ENCODE measurements at regions not wholly inside any gene's neighbourhood (a gene's known extent, or its start where the extent isn't known, plus 50 kb on each side); places are given as distances from the start of the nearest gene placed in this dataset.
A peak's percentile ranks its signal among the peaks of the same experiment; 100 is the strongest.

DNA sequence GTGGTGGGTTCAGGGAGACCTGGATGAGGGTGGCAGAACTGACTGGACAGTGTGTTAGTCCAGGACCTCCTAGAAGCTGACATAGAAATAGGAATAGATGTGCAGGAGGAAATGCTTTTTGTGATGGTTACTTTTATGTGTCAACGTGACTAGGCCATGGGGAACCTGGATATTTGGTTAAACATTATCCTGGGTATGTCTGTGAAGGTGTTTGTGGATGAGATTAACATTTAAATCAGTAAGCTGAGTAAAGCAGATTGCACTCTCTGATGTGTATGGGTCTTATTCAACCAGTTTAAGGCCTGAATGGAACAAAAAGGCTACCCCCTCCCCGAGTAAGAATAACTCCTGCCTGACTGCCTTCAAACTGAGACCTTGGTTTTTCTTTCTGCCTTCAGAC is 219.3 kb downstream of the DHX35 start:
- Histone ChIP-seq H3K4ac (replicated peaks; ENCODE audit: insufficient read length, low read depth, low read length) (no peak overlapping the region), H2AK5ac (ENCODE audit: low read depth, low read length) (no peak overlapping the region), H2AFZ (ENCODE audit: low read length) (no peak overlapping the region), H4K91ac (replicated peaks; ENCODE audit: insufficient read length, low read length) (no peak overlapping the region), H3K4me1 (replicated peaks in 1 of 4; ENCODE audit: control insufficient read depth in 3 of 4, insufficient read depth in 4 of 4, low read length in 3 of 4) (no peaks in the 10 kb centered on the region; a peak in 1 of 7 replicates), H4K20me1 (replicated peaks in 1 of 2; ENCODE audit: control insufficient read depth in 1 of 2, insufficient read depth in 2 of 2, low read length in 2 of 2) (peaks cover 0 to 3% of the 10 kb centered on the region in 2 experiments), H3K36me3 (ENCODE audit: control insufficient read depth in 2 of 4, insufficient read depth in 4 of 4, low read length in 3 of 4) (no peaks in the 10 kb centered on the region), H2BK120ac (replicated peaks; ENCODE audit: low read depth, low read length) (no peak overlapping the region), H4K8ac (ENCODE audit: extremely low read depth, insufficient read depth, low read length) (no peak overlapping the region), H3K27me3 (replicated peaks in 1 of 4; ENCODE audit: control insufficient read depth in 3 of 4, extremely low read depth in 1 of 4, insufficient read depth in 3 of 4, low read length in 3 of 4) (no peaks in the 10 kb centered on the region), H2BK15ac (ENCODE audit: low read length) (no peak overlapping the region), H3K23ac (ENCODE audit: insufficient read length) (no peak overlapping the region), H3K14ac (ENCODE audit: insufficient read length) (no peak overlapping the region), H3K9me3 (ENCODE audit: insufficient read depth in 2 of 2, low read depth in 1 of 2, low read length in 1 of 2) (peaks cover 10 to 12% of the 10 kb centered on the region in 2 experiments; a peak in 2 of 4 replicates), H3K18ac (ENCODE audit: extremely low read depth, low read length) (no peak overlapping the region), H2BK12ac (ENCODE audit: low read depth, low read length) (no peak overlapping the region), H3K4me3 (ENCODE audit: extremely low read depth in 1 of 4, insufficient read depth in 2 of 4, low read depth in 3 of 4, low read length in 4 of 4) (no peak overlapping the region), H3K9ac (replicated peaks in 1 of 4; ENCODE audit: extremely low read depth in 1 of 4, low read depth in 3 of 4, low read length in 3 of 4) (no peak overlapping the region), H3K23me2 (ENCODE audit: low read depth, low read length) (no peaks in the 10 kb centered on the region), H3K79me1 (ENCODE audit: low read depth, low read length) (no peaks in the 10 kb centered on the region), H3K79me2 (ENCODE audit: control insufficient read depth in 1 of 2, insufficient read depth in 2 of 2, low read length in 2 of 2) (no peaks in the 10 kb centered on the region), H2BK5ac (ENCODE audit: low read depth, low read length) (no peak overlapping the region), H2BK20ac (ENCODE audit: low read length) (no peak overlapping the region), H4K5ac (ENCODE audit: insufficient read length, low read depth, low read length) (no peak overlapping the region), H3K27ac (ENCODE audit: low read depth, low read length) (no peak overlapping the region), H3K56ac (replicated peaks; ENCODE audit: insufficient read length, low read depth, low read length) (peak overlapping the region; percentile 49), H3K4me2 (ENCODE audit: insufficient read depth in 1 of 2, low read depth in 2 of 2, low read length in 2 of 2) (no peak overlapping the region)
- ChIA-PET CTCF (ENCODE audit: partially characterized antibody) (interaction anchor here (0.7 kb wide), 1 partner anchor 108 kb away, joined by 3 read pairs; no protein-coding TSS in a partner anchor), POLR2A (ENCODE audit: partially characterized antibody) (no interaction called here)
- FAIRE-seq, result no peak
- no peak for DNase-seq (ENCODE audit: low read depth in 1 of 2, low spot score in 2 of 2)
- 68% methylated on average over 2 of the region's 2 CpGs; no CpG with 5 or more reads in 1 of the 2 experiments for WGBS, 2 experiments (ENCODE audit: extremely low coverage in 1 of 2, insufficient coverage in 1 of 2, insufficient read length in 1 of 2, insufficient replicate concordance in 2 of 2, low coverage in 1 of 2, low lambda C conversion rate in 2 of 2, missing lambda C conversion rate in 1 of 2)
- TF ChIP-seq BRCA1 (IDR thresholded peaks at IDR 0.05; ENCODE audit: low read depth, low read length) (no peak), JUND (IDR thresholded peaks at IDR 0.05; ENCODE audit: low read length) (no peak), SIN3A (conservative IDR thresholded peaks at IDR 0.05 in 1 of 2, IDR thresholded peaks at IDR 0.05 in 1 of 2; ENCODE audit: low read depth in 1 of 2, low read length in 2 of 2) (no peak), GTF2F1 (IDR thresholded peaks at IDR 0.05; ENCODE audit: borderline replicate concordance, low read depth, low read length) (no peak), SP1 (IDR thresholded peaks at IDR 0.05; ENCODE audit: low read depth, low read length) (no peak), POU5F1 (IDR thresholded peaks at IDR 0.05; ENCODE audit: low read depth, low read length) (no peak)
- TF ChIP-seq, protein P1, sequence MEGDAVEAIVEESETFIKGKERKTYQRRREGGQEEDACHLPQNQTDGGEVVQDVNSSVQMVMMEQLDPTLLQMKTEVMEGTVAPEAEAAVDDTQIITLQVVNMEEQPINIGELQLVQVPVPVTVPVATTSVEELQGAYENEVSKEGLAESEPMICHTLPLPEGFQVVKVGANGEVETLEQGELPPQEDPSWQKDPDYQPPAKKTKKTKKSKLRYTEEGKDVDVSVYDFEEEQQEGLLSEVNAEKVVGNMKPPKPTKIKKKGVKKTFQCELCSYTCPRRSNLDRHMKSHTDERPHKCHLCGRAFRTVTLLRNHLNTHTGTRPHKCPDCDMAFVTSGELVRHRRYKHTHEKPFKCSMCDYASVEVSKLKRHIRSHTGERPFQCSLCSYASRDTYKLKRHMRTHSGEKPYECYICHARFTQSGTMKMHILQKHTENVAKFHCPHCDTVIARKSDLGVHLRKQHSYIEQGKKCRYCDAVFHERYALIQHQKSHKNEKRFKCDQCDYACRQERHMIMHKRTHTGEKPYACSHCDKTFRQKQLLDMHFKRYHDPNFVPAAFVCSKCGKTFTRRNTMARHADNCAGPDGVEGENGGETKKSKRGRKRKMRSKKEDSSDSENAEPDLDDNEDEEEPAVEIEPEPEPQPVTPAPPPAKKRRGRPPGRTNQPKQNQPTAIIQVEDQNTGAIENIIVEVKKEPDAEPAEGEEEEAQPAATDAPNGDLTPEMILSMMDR (IDR thresholded peaks at IDR 0.05; ENCODE audit: control extremely low read depth in 1 of 3, insufficient read depth in 1 of 3, low read depth in 1 of 3, low read length in 3 of 3), result no peak
